Activated T-helper 2 cell treated with anti-CD3 and anti-CD28 coated beads, Interferon-gamma antibody, Interleukin-2, Interleukin-4, amounts not matched to agents 10 μg/mL and 5 μg/mL and 100 μg/mL, durations not matched to agents 14 hours and 24 hours and 36 hours (primary cell): ENCODE measurements at regions not wholly inside any gene's neighbourhood (a gene's known extent, or its start where the extent isn't known, plus 50 kb on each side); places are given as distances from the start of the nearest gene placed in this dataset.

Experiments used
- DNase-seq: peaks from one replicate; pipeline ENCODE4 v3.0.0; 2021; ENCODE audit warnings: low spot score
- H3K27ac Mint-ChIP-seq: one replicate; pipeline ENCODE4 v1.8.0; 2021; ENCODE audit warnings: mixed read lengths
- H3K27me3 Mint-ChIP-seq: one replicate; pipeline ENCODE4 v1.8.0; 2021; ENCODE audit warnings: low read depth, mixed read lengths
- H3K36me3 Mint-ChIP-seq: one replicate; pipeline ENCODE4 v1.8.0; 2021; ENCODE audit warnings: low read depth, mixed read lengths
- H3K4me1 Mint-ChIP-seq: one replicate; pipeline ENCODE4 v1.8.0; 2021; ENCODE audit warnings: low read depth, mixed read lengths
- H3K4me3 Mint-ChIP-seq: one replicate; pipeline ENCODE4 v1.8.0; 2021; ENCODE audit warnings: low read depth, mild to moderate bottlenecking, moderate library complexity, mixed read lengths
- H3K9me3 Mint-ChIP-seq: one replicate; pipeline ENCODE4 v1.8.0; 2021; ENCODE audit warnings: mixed read lengths
- intact Hi-C: fragments of 100-400 bp; cut with micrococcal nuclease; formaldehyde crosslinking; loops from one replicate; pipeline ENCODE4 v1.15.1; 2023

DNA sequence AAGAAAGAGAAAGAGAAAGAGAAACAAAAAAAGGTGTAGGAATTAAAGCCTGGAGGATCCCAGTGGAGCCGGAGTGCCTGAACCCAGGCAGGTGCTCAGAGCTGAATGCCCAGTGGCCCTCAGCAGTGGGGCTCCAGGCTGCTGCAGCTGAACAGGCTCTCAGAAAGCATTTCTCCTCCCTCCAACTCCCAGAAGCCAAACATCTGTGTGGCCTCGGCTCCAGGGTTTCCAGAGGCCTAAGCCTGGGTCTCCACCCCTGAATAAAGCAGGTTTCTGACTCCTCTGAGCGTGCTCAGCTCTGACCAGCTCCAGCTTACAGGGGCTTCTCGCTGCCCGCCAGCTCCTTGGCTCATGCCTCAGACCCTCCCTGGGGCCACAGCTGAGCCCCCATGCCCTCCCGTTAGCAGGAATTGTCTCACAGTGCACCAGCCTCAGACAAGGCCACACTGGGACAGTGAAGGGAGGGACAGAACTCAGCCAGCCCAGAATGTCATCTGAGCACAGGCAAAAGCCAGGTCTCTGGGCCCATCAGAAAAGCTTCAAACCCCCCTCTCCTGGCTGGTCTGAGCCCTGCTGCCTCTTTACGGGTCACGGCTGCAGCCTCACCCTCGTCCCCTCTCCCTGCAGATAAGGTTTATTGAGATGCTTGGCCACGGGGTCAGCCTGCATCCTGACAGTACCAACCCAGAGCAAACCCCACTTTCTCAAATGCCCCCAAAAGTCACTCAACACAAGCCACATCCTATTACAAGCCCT is 114.4 kb upstream of the PPP1R26 start:
- Mint-ChIP-seq H3K27ac (no peak overlapping the region), H3K4me1 (peaks cover 6% of the 10 kb centered on the region), H3K4me3 (no peak overlapping the region), H3K27me3 (no peaks in the 10 kb centered on the region), H3K36me3 (no peaks in the 10 kb centered on the region), H3K9me3 (peaks cover 5% of the 10 kb centered on the region)
- intact Hi-C loops, result no loop called here
- no peak for DNase-seq

DNA sequence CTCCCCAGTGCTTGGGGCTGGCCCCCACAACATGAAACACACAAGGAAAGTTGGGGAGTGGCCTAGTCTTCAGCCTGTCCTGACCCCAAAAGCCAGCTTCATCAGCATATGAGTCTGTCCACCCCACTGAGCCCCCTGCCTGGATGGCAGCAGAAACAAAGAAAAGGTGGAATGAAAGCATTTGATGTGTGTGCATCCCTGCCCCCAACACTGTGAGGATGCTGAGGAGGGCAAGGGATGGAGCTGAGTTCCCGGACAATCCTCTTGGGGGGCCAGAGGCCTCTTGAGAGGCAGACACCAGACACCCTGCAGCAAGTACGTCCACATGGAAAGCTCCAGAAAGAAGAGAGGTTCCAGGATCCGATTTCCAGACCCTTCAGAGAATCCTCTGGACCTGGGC is 113.5 kb upstream of the PPP1R26 start:
- Mint-ChIP-seq H3K27ac (no peak overlapping the region), H3K4me3 (no peak overlapping the region), H3K27me3 (no peaks in the 10 kb centered on the region), H3K9me3 (peaks cover 5% of the 10 kb centered on the region), H3K36me3 (no peaks in the 10 kb centered on the region), H3K4me1 (no peaks in the 10 kb centered on the region)
- DNase-seq, result no peak
- intact Hi-C loops, result no loop called here

DNA sequence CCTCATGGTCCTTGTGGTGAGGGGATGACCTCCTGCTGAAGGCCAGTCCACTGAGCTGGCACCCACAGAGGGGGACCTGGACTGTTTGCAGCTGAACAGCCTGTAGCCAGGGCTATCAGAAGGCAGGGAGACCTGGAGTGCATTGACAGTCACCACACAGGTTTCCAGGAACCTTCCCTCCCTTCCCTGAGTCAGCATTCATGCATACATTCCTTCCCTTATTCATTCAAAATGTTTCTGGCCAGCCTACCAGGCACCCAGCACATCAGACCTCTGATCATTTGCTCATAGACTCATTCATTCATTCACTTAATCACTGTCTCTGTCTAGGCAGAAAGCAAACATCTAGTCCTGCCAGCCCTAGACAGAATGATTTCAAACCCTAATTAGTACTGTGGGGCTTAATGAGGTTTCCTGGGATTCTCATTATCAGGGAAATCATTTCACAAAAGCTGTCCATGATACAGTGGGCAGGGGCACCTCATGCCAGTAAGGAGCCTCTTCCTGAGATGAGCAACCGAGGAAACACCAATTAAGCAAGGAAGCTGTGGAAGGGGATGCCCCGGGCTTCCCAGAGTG is 110.1 kb upstream of the PPP1R26 start:
- Mint-ChIP-seq H3K36me3 (no peaks in the 10 kb centered on the region), H3K9me3 (no peaks in the 10 kb centered on the region), H3K4me1 (no peaks in the 10 kb centered on the region), H3K27me3 (no peaks in the 10 kb centered on the region), H3K4me3 (no peak overlapping the region), H3K27ac (no peak overlapping the region)
- intact Hi-C loops, result no loop called here
- no peak for DNase-seq

DNA sequence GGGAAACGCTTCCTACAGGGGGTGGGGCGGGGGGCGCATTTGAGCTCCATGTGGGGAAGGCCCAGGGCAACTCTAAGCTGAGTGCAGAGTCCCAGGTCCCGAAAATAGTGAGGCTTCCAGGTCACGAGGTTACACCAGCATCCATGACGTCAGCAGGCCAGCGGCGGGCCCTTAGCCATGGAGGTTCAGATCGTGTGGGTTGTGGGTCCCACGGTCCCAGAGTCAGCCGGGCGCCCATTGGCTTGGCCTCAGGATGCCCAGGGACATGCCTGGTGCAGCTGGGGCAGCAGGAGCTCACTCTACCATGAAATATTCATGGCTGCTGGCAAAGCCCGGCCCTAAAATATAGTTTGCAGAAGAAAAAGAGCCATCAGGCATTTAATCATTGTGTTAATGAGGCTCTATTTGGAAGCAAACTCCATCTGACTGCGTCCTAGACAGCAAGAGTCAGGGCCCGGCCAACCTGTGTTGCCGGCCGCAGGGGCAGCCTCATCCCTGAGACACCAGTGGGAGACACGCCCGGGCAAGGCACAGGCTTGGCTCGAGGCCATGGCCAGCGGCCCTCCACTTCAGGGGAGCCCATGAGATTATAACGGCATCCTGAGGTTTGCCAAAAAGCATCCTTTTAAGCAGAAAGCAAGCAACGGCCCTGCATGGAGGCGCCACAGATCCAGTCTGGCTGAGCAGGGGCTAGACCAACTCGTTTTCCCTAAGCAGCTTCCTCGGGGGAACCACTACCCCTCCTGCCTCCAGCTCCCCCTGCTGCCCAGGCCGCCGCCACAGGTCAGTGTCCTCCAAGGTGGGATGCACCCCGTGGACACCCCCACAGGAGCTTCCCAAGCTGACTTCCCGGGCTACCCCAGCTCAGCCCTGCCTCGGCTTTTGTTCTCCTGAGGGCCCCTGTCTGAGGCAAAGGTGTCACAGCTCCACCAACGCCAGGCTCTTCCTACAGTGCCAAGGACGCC is 108.9 kb upstream of the PPP1R26 start:
- Mint-ChIP-seq H3K4me1 (no peaks in the 10 kb centered on the region), H3K9me3 (no peaks in the 10 kb centered on the region), H3K4me3 (no peak overlapping the region), H3K27me3 (no peaks in the 10 kb centered on the region), H3K36me3 (no peaks in the 10 kb centered on the region), H3K27ac (no peak overlapping the region)
- intact Hi-C loops, result no loop called here
- DNase-seq, result no peak

DNA sequence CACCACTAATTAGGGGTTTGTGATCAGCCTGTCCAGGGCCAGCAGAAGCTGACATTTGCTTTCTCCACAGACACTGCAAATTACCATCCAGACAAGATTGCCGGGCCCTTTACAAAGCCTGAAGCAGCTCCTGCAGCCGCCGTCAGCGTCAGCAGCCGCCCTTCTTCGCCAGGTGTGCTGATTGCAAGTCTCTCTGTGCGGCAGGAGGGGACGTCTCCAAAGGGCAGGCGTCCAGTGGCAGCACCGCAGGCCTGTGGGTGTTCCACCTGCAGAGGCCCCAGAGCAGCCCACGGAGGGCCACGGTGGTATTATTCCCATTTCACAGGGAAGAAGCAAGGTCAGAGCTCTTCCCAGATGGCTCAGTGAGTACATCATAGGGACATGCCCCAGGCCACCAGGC is 108.0 kb upstream of the PPP1R26 start:
- Mint-ChIP-seq H3K4me3 (no peak overlapping the region), H3K9me3 (no peaks in the 10 kb centered on the region)
- DNase-seq, result no peak

DNA sequence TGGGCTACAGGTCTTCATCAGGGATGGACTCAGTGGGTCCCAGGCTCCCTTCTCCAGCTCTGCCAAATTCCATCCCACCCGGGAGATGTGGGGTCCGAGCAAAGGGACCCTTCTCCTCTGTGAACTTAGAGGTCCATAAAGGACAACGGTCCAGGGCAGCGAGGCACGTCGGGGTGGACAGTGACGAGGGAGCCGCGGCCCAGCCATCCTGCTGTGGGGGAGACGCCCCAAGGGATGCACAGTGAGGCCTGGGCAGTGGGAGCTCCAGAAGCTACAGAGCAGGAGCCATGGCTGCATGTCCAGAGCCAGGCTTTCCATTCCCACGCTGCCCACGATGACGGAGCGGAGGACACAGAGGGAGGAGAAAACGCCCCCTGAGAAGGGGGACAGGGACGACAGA is 107.5 kb upstream of the PPP1R26 start:
- intact Hi-C loops, result no loop called here
- H3K4me3 Mint-ChIP-seq, result no peak overlapping the region
- H3K36me3 Mint-ChIP-seq, result no peaks in the 10 kb centered on the region
- no peaks in the 10 kb centered on the region for H3K9me3 Mint-ChIP-seq
- H3K27me3 Mint-ChIP-seq, result no peaks in the 10 kb centered on the region
- DNase-seq, result no peak
- H3K4me1 Mint-ChIP-seq, result no peaks in the 10 kb centered on the region
- H3K27ac Mint-ChIP-seq, result no peak overlapping the region

More for the DNA sequence above, 108.0 kb upstream of the PPP1R26 start:
- intact Hi-C loops, result no loop called here
- H3K27ac Mint-ChIP-seq, result no peak overlapping the region
- H3K4me1 Mint-ChIP-seq, result no peaks in the 10 kb centered on the region
- no peaks in the 10 kb centered on the region for H3K36me3 Mint-ChIP-seq
- no peaks in the 10 kb centered on the region for H3K27me3 Mint-ChIP-seq

DNA sequence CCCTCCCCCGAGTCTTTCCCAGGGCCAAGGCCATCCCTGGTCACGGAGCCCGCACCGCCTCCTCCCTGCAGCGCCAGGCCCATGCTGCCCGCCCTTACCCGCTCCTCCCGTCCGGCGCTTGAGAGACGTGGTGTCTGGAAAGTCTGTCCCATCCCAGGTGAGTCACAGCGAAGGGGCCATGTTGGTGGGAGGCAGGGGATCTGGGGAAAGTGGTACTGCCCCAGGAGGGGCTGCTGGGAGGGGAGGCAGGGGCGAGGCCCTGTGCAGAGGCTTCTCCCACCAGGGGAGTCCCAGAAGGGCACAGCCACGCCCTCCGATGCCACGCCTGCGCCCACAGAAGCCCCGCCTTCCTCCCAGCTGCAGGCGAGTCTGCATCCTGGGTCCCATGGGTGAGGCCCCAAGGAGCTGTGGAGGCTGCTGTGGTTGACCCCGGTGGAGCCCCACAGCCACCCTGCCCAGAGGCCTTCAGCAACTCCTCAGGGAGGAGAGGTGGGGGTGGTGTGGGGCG is 107.0 kb upstream of the PPP1R26 start:
- H3K27ac Mint-ChIP-seq, result no peak overlapping the region
- intact Hi-C loops, result no loop called here
- no peaks in the 10 kb centered on the region for H3K9me3 Mint-ChIP-seq
- H3K27me3 Mint-ChIP-seq, result no peaks in the 10 kb centered on the region
- H3K36me3 Mint-ChIP-seq, result no peaks in the 10 kb centered on the region
- no peaks in the 10 kb centered on the region for H3K4me1 Mint-ChIP-seq
- H3K4me3 Mint-ChIP-seq, result no peak overlapping the region
- no peak for DNase-seq

DNA sequence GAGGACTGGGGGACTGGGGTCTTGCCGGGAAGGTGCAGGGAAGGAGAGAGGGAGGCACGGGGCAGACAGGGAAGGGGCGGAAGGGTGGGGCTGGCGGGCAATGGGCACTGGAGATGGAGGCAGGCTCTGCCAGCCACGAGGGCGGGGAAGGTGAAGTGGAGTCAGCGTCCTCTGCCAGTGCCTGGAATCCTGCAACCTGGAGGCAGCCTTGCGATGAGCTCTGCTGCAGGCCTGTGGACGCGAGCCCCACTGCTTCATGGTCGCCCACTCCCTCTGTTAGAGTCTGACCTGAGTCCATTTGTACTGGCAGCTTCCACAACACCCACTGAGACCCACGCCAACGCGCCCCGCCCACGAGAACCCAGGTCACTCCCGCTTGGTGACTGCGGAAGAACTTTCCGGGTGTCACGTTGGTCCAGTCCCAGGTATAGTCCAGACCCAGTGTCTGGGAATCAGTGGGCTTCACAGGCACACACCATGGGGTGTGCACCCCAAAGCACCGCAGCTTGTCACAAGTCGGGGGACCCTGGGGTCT is 106.4 kb upstream of the PPP1R26 start:
- DNase-seq, result no peak
- Mint-ChIP-seq H3K4me3 (no peak overlapping the region), H3K4me1 (no peaks in the 10 kb centered on the region), H3K27me3 (no peaks in the 10 kb centered on the region), H3K27ac (no peak overlapping the region), H3K9me3 (no peaks in the 10 kb centered on the region), H3K36me3 (no peaks in the 10 kb centered on the region)
- intact Hi-C loops, result no loop called here

DNA sequence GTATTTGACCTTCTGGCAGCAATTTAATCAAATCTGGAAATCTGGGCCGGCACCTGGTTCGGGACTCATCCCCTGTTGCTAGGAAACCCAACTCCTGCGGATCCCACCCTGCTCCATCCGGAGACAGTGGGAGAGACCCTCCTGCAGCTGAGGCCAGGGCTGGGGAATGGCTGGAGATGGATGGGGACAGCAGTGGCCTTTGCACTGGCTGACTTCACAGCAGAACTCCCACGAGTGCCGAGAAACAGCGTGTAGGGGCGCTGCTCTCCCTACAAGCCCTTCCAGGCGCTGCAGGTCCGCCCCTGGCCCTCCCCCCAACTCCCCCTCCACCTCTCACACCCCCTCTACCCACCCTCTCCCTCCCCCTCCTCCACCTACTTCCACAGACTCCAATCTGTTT is 105.8 kb upstream of the PPP1R26 start:
- Mint-ChIP-seq H3K27ac (no peak overlapping the region), H3K4me3 (no peak overlapping the region)

DNA sequence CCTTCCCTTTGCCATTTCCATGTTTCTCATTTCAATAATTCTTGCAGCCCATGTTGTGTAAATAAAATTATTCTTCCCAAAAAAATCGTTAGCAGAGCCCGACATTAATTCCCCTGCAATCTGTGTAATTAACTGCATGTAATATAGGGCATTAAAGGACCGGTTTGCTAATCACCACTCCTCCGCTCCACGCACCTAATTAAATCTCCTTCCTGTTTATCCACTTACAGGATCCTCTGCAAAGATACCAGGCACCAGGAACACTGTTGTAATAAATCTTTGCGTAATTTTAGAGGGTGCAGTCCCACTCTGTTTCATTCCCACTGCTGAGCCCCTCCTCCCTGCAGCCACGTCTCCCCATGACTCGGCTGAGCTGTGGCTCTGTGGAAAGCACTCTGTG is 105.0 kb upstream of the PPP1R26 start:
- no peaks in the 10 kb centered on the region for H3K27me3 Mint-ChIP-seq
- no peak overlapping the region for H3K4me3 Mint-ChIP-seq
- intact Hi-C loops, result no loop called here
- H3K36me3 Mint-ChIP-seq, result no peaks in the 10 kb centered on the region
- H3K4me1 Mint-ChIP-seq, result no peaks in the 10 kb centered on the region
- no peak for DNase-seq
- H3K9me3 Mint-ChIP-seq, result no peaks in the 10 kb centered on the region
- no peak overlapping the region for H3K27ac Mint-ChIP-seq

More for the DNA sequence above, 105.8 kb upstream of the PPP1R26 start:
- no peaks in the 10 kb centered on the region for H3K36me3 Mint-ChIP-seq
- H3K4me1 Mint-ChIP-seq, result no peaks in the 10 kb centered on the region
- intact Hi-C loops, result no loop called here
- no peaks in the 10 kb centered on the region for H3K9me3 Mint-ChIP-seq
- H3K27me3 Mint-ChIP-seq, result no peaks in the 10 kb centered on the region
- DNase-seq, result no peak

DNA sequence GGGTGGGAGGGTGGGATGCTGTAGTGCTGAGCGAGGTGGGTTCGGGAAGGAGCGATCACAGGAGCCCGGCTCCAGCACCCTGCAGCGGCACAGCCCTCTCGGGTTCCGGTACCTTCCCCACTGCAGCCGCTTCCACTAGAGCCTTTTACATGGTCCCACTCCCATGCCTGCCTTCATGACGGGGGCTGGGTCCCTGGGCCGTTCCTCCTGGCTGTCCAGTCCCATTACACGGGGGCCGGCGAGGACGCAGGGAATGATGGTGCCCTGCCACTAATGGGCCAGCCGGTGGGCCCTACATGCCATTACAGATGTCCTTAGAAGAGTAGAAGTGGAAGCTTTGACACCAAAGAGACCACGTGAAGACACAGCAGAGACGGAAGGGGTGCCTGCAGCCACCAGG is 104.6 kb upstream of the PPP1R26 start:
- intact Hi-C loops, result no loop called here
- Mint-ChIP-seq H3K27me3 (no peaks in the 10 kb centered on the region), H3K36me3 (no peaks in the 10 kb centered on the region), H3K27ac (no peak overlapping the region), H3K9me3 (no peaks in the 10 kb centered on the region), H3K4me1 (no peaks in the 10 kb centered on the region), H3K4me3 (no peak overlapping the region)
- no peak for DNase-seq

DNA sequence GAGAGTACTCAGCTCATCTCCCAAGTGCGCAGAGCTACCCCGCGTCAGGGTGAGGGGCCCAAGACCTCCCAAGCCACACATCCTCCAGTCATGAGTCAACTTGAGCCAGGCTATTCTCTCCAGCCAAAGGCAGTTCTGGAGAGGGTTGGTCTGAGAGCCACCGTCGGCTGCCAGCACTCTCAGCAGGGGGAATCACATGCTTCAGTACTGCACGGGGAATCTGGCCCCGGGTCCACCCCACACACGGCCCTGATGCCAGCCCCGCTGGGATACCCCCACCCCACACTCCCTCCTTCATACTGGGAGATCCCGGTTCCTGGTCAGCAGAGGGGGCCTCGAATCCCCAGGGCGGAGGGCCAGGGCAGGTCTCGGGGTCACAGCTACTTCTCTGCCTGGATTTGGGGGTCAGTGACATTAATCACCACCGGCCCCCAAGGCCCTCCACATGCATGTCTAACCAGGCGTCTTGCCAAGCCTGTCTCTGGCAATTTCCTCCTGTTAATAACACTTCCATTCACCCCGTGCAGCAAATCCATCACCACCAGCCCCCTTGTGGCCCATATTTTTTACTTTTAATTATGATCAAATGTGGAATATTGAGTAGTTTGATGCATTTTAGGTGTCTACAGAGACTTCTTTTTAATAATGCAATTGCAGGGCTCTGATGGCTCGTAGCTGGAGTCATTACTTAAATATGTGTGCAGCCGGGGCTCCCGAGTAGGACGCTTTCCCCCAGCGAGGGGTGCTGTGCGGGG is 102.9 kb upstream of the PPP1R26 start:
- Mint-ChIP-seq H3K4me1 (no peaks in the 10 kb centered on the region), H3K27me3 (no peaks in the 10 kb centered on the region), H3K4me3 (no peak overlapping the region), H3K36me3 (no peaks in the 10 kb centered on the region), H3K9me3 (no peaks in the 10 kb centered on the region), H3K27ac (no peak overlapping the region)
- DNase-seq, result no peak
- intact Hi-C loops, result no loop called here
